Ectodermal cell (in vitro differentiated cells): ENCODE measurements at regions not wholly inside any gene's neighbourhood (a gene's known extent, or its start where the extent isn't known, plus 50 kb on each side); places are given as distances from the start of the nearest gene placed in this dataset.

ENCODE experiments used
- H3K27ac ChIP-seq: 2 replicates; pipeline ENCODE4 v1.7.0; 2013; ENCODE audit warnings: mild to moderate bottlenecking, low read depth, low read length; ENCODE audit not compliant: insufficient read depth, poor library complexity, severe bottlenecking
- H3K27me3 ChIP-seq: 2 replicates; pipeline ENCODE4 v1.7.0; 2013; ENCODE audit warnings: mild to moderate bottlenecking, low read length; ENCODE audit not compliant: insufficient read depth, control insufficient read depth, poor library complexity, severe bottlenecking
- H3K36me3 ChIP-seq: one replicate; pipeline ENCODE4 v1.7.0; 2013; ENCODE audit warnings: low read length; ENCODE audit not compliant: control insufficient read depth, insufficient read depth
- H3K4me1 ChIP-seq: one replicate; pipeline ENCODE4 v1.7.0; 2013; ENCODE audit warnings: low read length; ENCODE audit not compliant: control insufficient read depth, insufficient read depth
- H3K4me3 ChIP-seq: 2 replicates; pipeline ENCODE4 v1.7.0; 2013; ENCODE audit warnings: low read depth, low read length, control low read depth; ENCODE audit not compliant: insufficient read depth
- H3K9me3 ChIP-seq: 2 replicates; pipeline ENCODE4 v1.7.0; 2013; ENCODE audit warnings: mild to moderate bottlenecking, low read length, moderate library complexity; ENCODE audit not compliant: control insufficient read depth
- WGBS, 2 experiments: methylation state at CpG; one replicate each; pipeline ENCODE4 v1.1.7; 2013; ENCODE audit warnings: missing lambda C conversion rate in 2 of 2; 5-methylcytosine and 5-hydroxymethylcytosine counted together

- no peaks in the 10 kb centered on the region for H3K27me3 ChIP-seq
Measured at GRCh38 chr9:106062250-106062649, 367.9 kb downstream of the TMEM38B start.

DNA sequence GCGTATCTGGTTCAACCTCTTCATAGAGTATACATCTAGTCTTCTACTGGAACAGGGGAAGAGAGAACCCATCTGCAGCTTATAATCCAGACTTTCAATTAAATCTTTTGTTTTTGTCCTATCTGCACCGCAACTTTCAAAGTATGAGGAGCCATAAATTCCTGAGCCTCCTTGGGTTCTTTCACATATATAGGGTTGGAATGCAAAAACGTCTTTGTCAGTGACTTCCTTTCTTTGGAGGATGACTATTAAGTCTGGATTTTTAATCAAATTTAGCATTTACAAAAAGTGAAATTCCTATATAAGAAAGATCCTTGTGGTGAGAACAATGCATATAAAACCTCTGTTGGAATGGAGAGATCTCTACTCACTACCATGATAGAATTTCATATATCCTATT, 370.8 kb downstream of the TMEM38B start:
- H3K36me3 ChIP-seq: no peaks in the 10 kb centered on the region
- 82 to 93% methylated on average over 3 of the region's 3 CpGs for WGBS, 2 experiments
- no peak overlapping the region for H3K27ac ChIP-seq
- no peak overlapping the region for H3K4me3 ChIP-seq
- H3K27me3 ChIP-seq: no peaks in the 10 kb centered on the region
- no peaks in the 10 kb centered on the region for H3K4me1 ChIP-seq
- H3K9me3 ChIP-seq: no peaks in the 10 kb centered on the region

More at GRCh38 chr9:106062250-106062649, 367.9 kb downstream of the TMEM38B start:
- Histone ChIP-seq H3K4me3 (no peak overlapping the region), H3K27ac (no peak overlapping the region), H3K9me3 (no peaks in the 10 kb centered on the region), H3K4me1 (no peaks in the 10 kb centered on the region), H3K36me3 (no peaks in the 10 kb centered on the region)

- Histone ChIP-seq H3K4me3 (no peak overlapping the region), H3K9me3 (no peaks in the 10 kb centered on the region), H3K36me3 (no peaks in the 10 kb centered on the region), H3K27ac (no peak overlapping the region), H3K27me3 (no peaks in the 10 kb centered on the region), H3K4me1 (no peaks in the 10 kb centered on the region)
- 89 to 97% methylated on average over 2 of the region's 2 CpGs for WGBS, 2 experiments
Measured at GRCh38 chr9:106065579-106066214, 371.4 kb downstream of the TMEM38B start.

GRCh38 chr9:106066940-106067524, 372.7 kb downstream of the TMEM38B start:
- Histone ChIP-seq H3K36me3 (no peaks in the 10 kb centered on the region), H3K9me3 (no peaks in the 10 kb centered on the region), H3K4me1 (no peaks in the 10 kb centered on the region), H3K27me3 (no peaks in the 10 kb centered on the region), H3K27ac (no peak overlapping the region), H3K4me3 (no peak overlapping the region)
- 93 to 94% methylated on average over 8 of the region's 8 CpGs for WGBS, 2 experiments

DNA sequence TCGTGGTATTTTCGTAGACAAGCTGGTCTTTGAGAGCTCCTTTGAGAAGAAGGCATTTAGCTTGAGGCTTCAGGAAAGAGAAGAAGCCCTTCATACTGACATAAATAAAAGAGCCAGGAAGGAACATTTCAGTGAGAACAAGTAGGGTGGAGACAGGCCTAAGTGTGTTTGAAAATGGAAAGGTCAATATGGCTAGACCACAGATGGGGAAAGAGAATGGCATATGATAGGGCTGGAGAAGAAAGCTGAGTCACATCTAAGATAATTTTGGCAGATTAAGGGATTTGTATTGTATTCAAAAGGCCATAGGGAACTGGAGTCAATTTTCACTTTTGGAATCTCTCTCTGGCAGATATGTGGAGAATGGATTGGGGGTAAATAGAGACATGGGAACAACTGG, 374.9 kb downstream of the TMEM38B start:
- no peak overlapping the region for H3K27ac ChIP-seq
- no peaks in the 10 kb centered on the region for H3K4me1 ChIP-seq
- WGBS, 2 experiments: 92 to 95% methylated on average over 2 of the region's 2 CpGs
- H3K4me3 ChIP-seq: no peak overlapping the region
- no peaks in the 10 kb centered on the region for H3K36me3 ChIP-seq
- no peaks in the 10 kb centered on the region for H3K27me3 ChIP-seq
- H3K9me3 ChIP-seq: no peaks in the 10 kb centered on the region

DNA sequence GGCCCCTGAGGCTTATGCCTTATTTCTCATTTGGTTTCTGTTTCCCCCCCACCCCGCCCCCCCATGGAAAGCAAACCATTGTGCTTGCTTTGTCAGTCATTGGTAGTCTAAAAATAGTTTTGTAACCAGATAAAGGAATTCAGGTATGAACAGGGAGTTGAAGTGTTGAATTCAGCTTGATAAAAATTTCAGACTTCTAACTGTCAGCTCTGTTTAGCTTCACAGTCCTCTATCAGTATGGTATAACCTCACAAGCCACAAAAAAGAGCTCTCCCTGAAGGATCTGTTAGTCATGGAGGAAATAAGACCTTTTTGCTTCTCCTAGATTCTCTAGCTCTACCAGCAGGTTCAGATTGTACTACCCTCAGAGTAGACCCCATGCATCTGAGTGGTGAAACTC, 378.1 kb downstream of the TMEM38B start:
- 79% methylated on average over 1 of the region's 1 CpG; no CpG with 5 or more reads in 1 of the 2 experiments for WGBS, 2 experiments
- H3K9me3 ChIP-seq: no peaks in the 10 kb centered on the region
- H3K4me3 ChIP-seq: no peak overlapping the region

DNA sequence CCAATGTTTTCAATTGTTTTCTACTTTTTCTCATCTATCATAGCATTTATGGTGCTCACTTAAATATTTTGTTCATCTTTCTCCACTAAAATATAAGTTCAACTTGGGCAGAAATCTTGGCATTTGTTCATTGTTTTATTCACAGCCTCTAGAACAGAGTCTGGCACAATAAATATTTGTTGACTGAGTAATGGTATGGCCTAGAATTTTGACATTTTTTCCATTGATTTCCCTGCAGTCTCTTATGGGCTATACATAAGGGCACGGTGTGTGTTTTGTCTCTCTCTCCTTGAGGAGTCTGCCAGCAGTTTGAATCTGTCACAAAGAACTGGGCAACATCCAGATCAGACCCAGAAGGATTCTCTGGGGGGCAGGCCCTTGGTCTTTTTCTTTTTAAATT, 379.7 kb downstream of the TMEM38B start:
- Histone ChIP-seq H3K4me1 (peaks cover 6% of the 10 kb centered on the region), H3K9me3 (no peaks in the 10 kb centered on the region), H3K4me3 (no peak overlapping the region), H3K27ac (no peak overlapping the region), H3K27me3 (no peaks in the 10 kb centered on the region), H3K36me3 (no peaks in the 10 kb centered on the region)
- 93 to 100% methylated on average over 1 of the region's 1 CpG for WGBS, 2 experiments

More for the DNA sequence above, 378.1 kb downstream of the TMEM38B start:
- no peaks in the 10 kb centered on the region for H3K27me3 ChIP-seq
- H3K4me1 ChIP-seq: no peaks in the 10 kb centered on the region
- no peak overlapping the region for H3K27ac ChIP-seq
- no peaks in the 10 kb centered on the region for H3K36me3 ChIP-seq

- 96 to 100% methylated on average over 3 of the region's 3 CpGs for WGBS, 2 experiments
- Histone ChIP-seq H3K27me3 (no peaks in the 10 kb centered on the region), H3K4me1 (peaks cover 6% of the 10 kb centered on the region), H3K36me3 (no peaks in the 10 kb centered on the region), H3K4me3 (no peak overlapping the region), H3K27ac (no peak overlapping the region), H3K9me3 (no peaks in the 10 kb centered on the region)
Measured at GRCh38 chr9:106075236-106075959, 381.1 kb downstream of the TMEM38B start.

DNA sequence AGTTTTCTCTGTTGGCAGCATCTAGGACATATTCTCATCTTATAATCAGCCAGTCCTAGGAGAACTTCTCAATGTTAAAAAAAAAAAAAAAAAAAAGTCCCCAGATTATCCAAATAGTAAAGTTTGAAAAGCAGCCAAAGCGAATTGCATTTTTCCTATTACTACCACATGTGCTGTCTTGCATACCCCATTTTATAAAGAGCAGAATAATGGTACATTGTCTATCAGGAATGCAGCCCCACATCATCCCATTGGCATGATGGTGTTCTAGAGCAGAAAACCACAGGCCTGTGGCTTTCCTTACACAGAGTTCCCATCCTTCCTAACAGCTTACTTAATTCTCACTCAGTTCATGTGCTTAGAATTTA, 381.6 kb downstream of the TMEM38B start:
- Histone ChIP-seq H3K4me1 (peaks cover 6% of the 10 kb centered on the region), H3K27ac (no peak overlapping the region), H3K36me3 (no peaks in the 10 kb centered on the region), H3K9me3 (no peaks in the 10 kb centered on the region), H3K27me3 (no peaks in the 10 kb centered on the region), H3K4me3 (no peak overlapping the region)
- 86 to 89% methylated on average over 1 of the region's 1 CpG for WGBS, 2 experiments

GRCh38 chr9:106076711-106077110, 382.4 kb downstream of the TMEM38B start:
- Histone ChIP-seq H3K4me3 (no peak overlapping the region), H3K27ac (no peak overlapping the region), H3K36me3 (no peaks in the 10 kb centered on the region), H3K4me1 (peaks cover 6% of the 10 kb centered on the region), H3K9me3 (no peaks in the 10 kb centered on the region), H3K27me3 (no peaks in the 10 kb centered on the region)
- 88 to 92% methylated on average over 1 of the region's 1 CpG for WGBS, 2 experiments
